ENCODE measurements at regions not wholly inside any gene's neighbourhood (a gene's known extent, or its start where the extent isn't known, plus 50 kb on each side); places are given as distances from the start of the nearest gene placed in this dataset.
A peak's percentile ranks its signal among the peaks of the same experiment; 100 is the strongest.

DNA sequence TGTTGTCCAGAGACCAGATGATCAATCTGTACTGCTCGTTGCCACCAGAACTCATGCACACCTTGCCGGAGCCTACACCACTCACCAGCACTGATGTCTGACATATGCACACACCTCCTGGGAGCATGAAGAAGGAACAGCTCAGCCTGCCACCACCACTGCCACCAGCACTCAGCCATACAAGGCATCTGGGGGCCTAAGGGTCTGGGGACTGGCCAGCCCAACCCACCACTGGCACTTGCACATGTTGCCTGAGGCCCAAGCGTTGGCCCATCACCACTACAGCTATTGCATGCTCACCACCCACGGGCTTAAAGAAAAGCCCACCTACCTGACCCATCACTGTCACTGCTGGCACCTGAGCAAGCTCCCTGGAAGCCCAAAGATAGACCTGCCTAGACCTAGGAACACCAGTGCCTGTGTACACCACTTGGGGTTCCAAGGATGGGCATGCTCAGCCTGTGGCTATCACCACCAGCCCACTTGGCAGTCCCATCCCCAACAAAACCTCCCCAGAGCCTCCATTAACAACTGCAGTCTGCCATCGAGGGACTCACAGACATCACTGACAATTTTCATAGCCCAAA lies 174.3 kb upstream of the GRID2 start:
- Histone ChIP-seq H2AFZ (ENCODE audit: low read length) (no peak overlapping the region), H3K4me3 (ENCODE audit: insufficient read depth, low read length) (no peak overlapping the region), H3K4me1 (ENCODE audit: insufficient read depth, low read length) (no peaks in the 10 kb centered on the region), H3K79me2 (ENCODE audit: insufficient read depth, low read length) (no peaks in the 10 kb centered on the region), H3K4me2 (ENCODE audit: insufficient read depth, low read length) (no peak overlapping the region), H4K20me1 (ENCODE audit: insufficient read depth, low read length) (no peaks in the 10 kb centered on the region), H3K36me3 (ENCODE audit: insufficient read depth, low read length) (no peaks in the 10 kb centered on the region), H3K9me3 (ENCODE audit: low read depth, low read length) (no peaks in the 10 kb centered on the region), H3K27ac (ENCODE audit: low read depth, low read length) (no peak overlapping the region), H3K27me3 (ENCODE audit: insufficient read depth, low read length) (no peaks in the 10 kb centered on the region)
- no peak for DNase-seq (ENCODE audit: insufficient read length, low spot score, missing footprints)
- TF ChIP-seq, protein P1, sequence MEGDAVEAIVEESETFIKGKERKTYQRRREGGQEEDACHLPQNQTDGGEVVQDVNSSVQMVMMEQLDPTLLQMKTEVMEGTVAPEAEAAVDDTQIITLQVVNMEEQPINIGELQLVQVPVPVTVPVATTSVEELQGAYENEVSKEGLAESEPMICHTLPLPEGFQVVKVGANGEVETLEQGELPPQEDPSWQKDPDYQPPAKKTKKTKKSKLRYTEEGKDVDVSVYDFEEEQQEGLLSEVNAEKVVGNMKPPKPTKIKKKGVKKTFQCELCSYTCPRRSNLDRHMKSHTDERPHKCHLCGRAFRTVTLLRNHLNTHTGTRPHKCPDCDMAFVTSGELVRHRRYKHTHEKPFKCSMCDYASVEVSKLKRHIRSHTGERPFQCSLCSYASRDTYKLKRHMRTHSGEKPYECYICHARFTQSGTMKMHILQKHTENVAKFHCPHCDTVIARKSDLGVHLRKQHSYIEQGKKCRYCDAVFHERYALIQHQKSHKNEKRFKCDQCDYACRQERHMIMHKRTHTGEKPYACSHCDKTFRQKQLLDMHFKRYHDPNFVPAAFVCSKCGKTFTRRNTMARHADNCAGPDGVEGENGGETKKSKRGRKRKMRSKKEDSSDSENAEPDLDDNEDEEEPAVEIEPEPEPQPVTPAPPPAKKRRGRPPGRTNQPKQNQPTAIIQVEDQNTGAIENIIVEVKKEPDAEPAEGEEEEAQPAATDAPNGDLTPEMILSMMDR (IDR thresholded peaks at IDR 0.05; ENCODE audit: extremely low read depth, low read depth, low read length): no peak

DNA sequence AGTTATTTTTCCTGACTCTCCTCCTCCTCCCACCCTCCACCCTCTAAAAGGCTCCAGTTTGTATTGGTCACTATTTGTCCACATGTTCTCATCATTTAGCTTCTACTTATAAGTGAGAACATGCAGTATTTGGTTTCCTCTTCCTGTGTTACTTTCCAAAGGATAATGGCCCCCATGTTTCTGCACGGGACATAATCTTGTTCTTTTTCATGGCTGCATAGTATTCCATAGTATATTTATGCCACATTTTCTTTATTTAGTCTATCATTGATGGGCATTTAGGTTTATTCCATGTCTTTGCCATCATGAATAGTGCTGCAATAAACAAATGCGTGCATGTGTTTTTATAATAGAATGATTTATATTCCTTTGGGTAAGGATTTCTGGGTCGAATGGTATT lies 167.3 kb upstream of the GRID2 start:
- TF ChIP-seq, protein P1 (IDR thresholded peaks at IDR 0.05; ENCODE audit: extremely low read depth, low read depth, low read length): no peak
- H3K36me3 ChIP-seq (ENCODE audit: insufficient read depth, low read length): no peaks in the 10 kb centered on the region
- no peak overlapping the region for H3K4me3 ChIP-seq (ENCODE audit: insufficient read depth, low read length)
- H4K20me1 ChIP-seq (ENCODE audit: insufficient read depth, low read length): no peaks in the 10 kb centered on the region
- no peaks in the 10 kb centered on the region for H3K27me3 ChIP-seq (ENCODE audit: insufficient read depth, low read length)
- H3K9me3 ChIP-seq (ENCODE audit: low read depth, low read length): peaks cover 2% of the 10 kb centered on the region
- H2AFZ ChIP-seq (ENCODE audit: low read length): no peak overlapping the region
- H3K79me2 ChIP-seq (ENCODE audit: insufficient read depth, low read length): no peaks in the 10 kb centered on the region
- H3K4me1 ChIP-seq (ENCODE audit: insufficient read depth, low read length): no peaks in the 10 kb centered on the region
- no peak for DNase-seq (ENCODE audit: insufficient read length, low spot score, missing footprints)
- H3K4me2 ChIP-seq (ENCODE audit: insufficient read depth, low read length): no peak overlapping the region
- no peak overlapping the region for H3K27ac ChIP-seq (ENCODE audit: low read depth, low read length)

DNA sequence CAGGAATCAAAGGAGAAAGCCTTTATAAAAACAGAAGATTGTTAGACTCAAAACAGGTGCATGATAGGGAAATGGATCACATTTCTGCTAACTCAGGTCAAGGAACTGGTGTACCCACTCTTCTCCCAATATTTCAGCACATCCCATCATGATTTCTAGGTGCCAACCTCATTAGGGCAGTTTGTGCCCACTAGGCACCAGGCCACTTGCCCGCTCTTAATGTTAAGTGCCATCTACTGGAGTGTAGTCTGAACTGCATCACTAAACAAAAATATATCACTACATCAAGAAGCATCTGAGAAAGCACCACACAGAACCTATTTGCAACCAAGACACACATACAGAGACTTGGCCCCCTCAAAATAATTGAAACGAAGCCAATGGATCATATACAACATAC lies 140.4 kb upstream of the GRID2 start:
- Histone ChIP-seq H3K27me3 (ENCODE audit: insufficient read depth, low read length) (no peaks in the 10 kb centered on the region), H3K4me2 (ENCODE audit: insufficient read depth, low read length) (no peak overlapping the region), H3K79me2 (ENCODE audit: insufficient read depth, low read length) (no peaks in the 10 kb centered on the region), H3K4me3 (ENCODE audit: insufficient read depth, low read length) (no peak overlapping the region), H4K20me1 (ENCODE audit: insufficient read depth, low read length) (no peaks in the 10 kb centered on the region), H3K36me3 (ENCODE audit: insufficient read depth, low read length) (no peaks in the 10 kb centered on the region), H3K27ac (ENCODE audit: low read depth, low read length) (no peak overlapping the region), H3K9me3 (ENCODE audit: low read depth, low read length) (no peaks in the 10 kb centered on the region), H2AFZ (ENCODE audit: low read length) (no peak overlapping the region), H3K4me1 (ENCODE audit: insufficient read depth, low read length) (no peaks in the 10 kb centered on the region)
- TF ChIP-seq, protein P1 (IDR thresholded peaks at IDR 0.05; ENCODE audit: extremely low read depth, low read depth, low read length): peak; percentile 33
- no peak for DNase-seq (ENCODE audit: insufficient read length, low spot score, missing footprints)

DNA sequence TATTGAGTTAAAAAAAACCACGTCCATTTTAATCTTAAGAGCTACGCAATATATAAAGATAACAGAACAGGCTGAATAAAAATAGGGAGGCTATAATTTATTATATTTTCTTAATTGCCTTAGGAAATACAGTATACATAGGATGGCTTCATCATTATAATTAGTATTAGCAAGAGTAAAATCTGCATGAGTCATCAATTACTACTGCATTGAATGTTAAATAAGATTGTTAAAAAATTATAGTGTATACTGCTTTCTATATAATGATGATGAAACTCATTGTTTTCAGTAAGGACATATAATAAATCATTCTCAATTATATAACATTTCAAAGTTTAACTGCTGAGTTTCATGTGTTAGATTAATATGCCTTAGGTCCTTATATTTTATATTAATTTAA lies 133.4 kb upstream of the GRID2 start:
- no peak overlapping the region for H2AFZ ChIP-seq (ENCODE audit: low read length)
- H4K20me1 ChIP-seq (ENCODE audit: insufficient read depth, low read length): no peaks in the 10 kb centered on the region
- H3K27me3 ChIP-seq (ENCODE audit: insufficient read depth, low read length): no peaks in the 10 kb centered on the region
- no peaks in the 10 kb centered on the region for H3K36me3 ChIP-seq (ENCODE audit: insufficient read depth, low read length)
- H3K79me2 ChIP-seq (ENCODE audit: insufficient read depth, low read length): no peaks in the 10 kb centered on the region
- no peak for DNase-seq (ENCODE audit: insufficient read length, low spot score, missing footprints)
- no peak overlapping the region for H3K4me2 ChIP-seq (ENCODE audit: insufficient read depth, low read length)
- no peaks in the 10 kb centered on the region for H3K4me1 ChIP-seq (ENCODE audit: insufficient read depth, low read length)
- no peak overlapping the region for H3K4me3 ChIP-seq (ENCODE audit: insufficient read depth, low read length)
- TF ChIP-seq, protein P1 (IDR thresholded peaks at IDR 0.05; ENCODE audit: extremely low read depth, low read depth, low read length): no peak
- H3K27ac ChIP-seq (ENCODE audit: low read depth, low read length): no peak overlapping the region
- H3K9me3 ChIP-seq (ENCODE audit: low read depth, low read length): no peaks in the 10 kb centered on the region

Data from osteoblast (primary cell).